ENCODE measurements at regions not wholly inside any gene's neighbourhood (a gene's known extent, or its start where the extent isn't known, plus 50 kb on each side); places are given as distances from the start of the nearest gene placed in this dataset.
A peak's percentile ranks its signal among the peaks of the same experiment; 100 is the strongest.

DNA sequence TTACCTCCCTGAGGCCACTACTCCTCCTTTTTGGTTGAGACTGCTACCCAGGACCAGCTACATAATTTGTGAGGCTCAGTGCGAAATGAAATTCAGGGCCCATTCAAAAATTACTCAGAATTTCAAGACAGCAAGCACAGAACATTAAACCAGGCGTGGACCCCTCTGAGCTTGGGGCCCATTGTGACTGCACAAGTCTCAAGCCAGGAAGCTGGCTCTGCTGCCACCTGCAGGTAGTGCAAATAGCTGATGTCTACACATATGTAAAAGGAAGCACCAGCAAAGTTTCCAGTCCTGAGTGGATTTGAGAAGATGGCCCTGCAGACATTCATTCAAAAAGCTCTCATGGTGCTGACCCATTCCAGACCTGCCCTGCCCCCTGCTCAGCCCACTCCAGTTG lies 213.4 kb upstream of the LNX1 start:
- Mint-ChIP-seq H3K36me3 (ENCODE audit: low read depth) (no peaks in the 10 kb centered on the region), H3K27me3 (ENCODE audit: insufficient read depth, low read depth, poor library complexity) (peaks cover 1% of the 10 kb centered on the region), H3K4me3 (no peak overlapping the region), H3K27ac (no peak overlapping the region), H3K9me3 (no peaks in the 10 kb centered on the region), H3K4me1 (no peaks in the 10 kb centered on the region)
- TF ChIP-seq CTCF (conservative IDR thresholded peaks at IDR 0.05; ENCODE audit: low read depth in 2 of 2) (peak; percentile 70 to 75), ETS1 (IDR thresholded peaks at IDR 0.05) (no peak)
- Histone ChIP-seq H3K4me1 (ENCODE audit: insufficient read depth) (no peaks in the 10 kb centered on the region), H3K36me3 (ENCODE audit: insufficient read depth) (no peaks in the 10 kb centered on the region), H3K79me2 (replicated peaks; ENCODE audit: insufficient read depth) (no peaks in the 10 kb centered on the region), H3K9me2 (ENCODE audit: insufficient read depth) (0 out of 2 replicates have a peak, but pooled peaks cover 10% of the 10 kb centered on the region), H3F3A (replicated peaks; ENCODE audit: low read depth) (no peaks in the 10 kb centered on the region), H3K4me2 (no peak overlapping the region), H3K27me3 (ENCODE audit: insufficient read depth) (no peaks in the 10 kb centered on the region), H3K4me3 (no peak overlapping the region), H4K20me1 (replicated peaks; ENCODE audit: insufficient read depth) (no peaks in the 10 kb centered on the region), H3K27ac (ENCODE audit: low read depth) (no peak overlapping the region), H2AFZ (no peak overlapping the region; the same call in 1 of the 2 replicates)
- DNase-seq (ENCODE audit: low spot score) = peak; percentile 64
- ATAC-seq = peak; percentile 80

DNA sequence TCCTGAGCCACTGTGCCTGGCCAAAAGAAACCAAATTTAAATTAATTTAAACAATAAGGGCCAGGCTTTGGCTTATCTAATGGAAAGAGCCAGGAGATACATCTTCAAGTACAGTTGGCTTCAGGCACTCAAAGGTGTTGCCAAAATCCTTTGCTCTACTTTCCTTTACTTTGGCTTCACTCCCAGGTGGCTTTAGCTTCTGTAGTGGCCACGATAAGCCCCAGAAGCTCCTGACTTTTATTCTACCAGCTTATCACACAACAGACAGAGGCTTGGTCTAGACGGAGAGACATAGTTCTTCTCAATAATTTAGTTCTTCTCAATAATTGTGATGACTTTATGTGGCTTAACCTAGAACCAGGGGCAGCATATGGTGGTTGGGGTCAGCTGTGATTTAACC lies 211.2 kb upstream of the LNX1 start:
- H3K27me3 ChIP-seq (ENCODE audit: insufficient read depth) = no peaks in the 10 kb centered on the region
- Mint-ChIP-seq H3K27me3 (ENCODE audit: insufficient read depth, low read depth, poor library complexity) (peaks cover 1% of the 10 kb centered on the region), H3K4me3 (no peak overlapping the region), H3K27ac (no peak overlapping the region), H3K9me3 (no peaks in the 10 kb centered on the region), H3K36me3 (ENCODE audit: low read depth) (no peaks in the 10 kb centered on the region), H3K4me1 (no peaks in the 10 kb centered on the region)
- H3F3A ChIP-seq (replicated peaks; ENCODE audit: low read depth) = no peaks in the 10 kb centered on the region
- H3K36me3 ChIP-seq (ENCODE audit: insufficient read depth) = no peaks in the 10 kb centered on the region
- no peaks in the 10 kb centered on the region for H3K79me2 ChIP-seq (replicated peaks; ENCODE audit: insufficient read depth)
- no peak for ATAC-seq
- no peaks in the 10 kb centered on the region for H4K20me1 ChIP-seq (replicated peaks; ENCODE audit: insufficient read depth)
- no peak overlapping the region for H3K4me3 ChIP-seq
- H3K27ac ChIP-seq (ENCODE audit: low read depth) = no peak overlapping the region
- no peaks in the 10 kb centered on the region for H3K4me1 ChIP-seq (ENCODE audit: insufficient read depth)
- 0 out of 2 replicates have a peak, but pooled peaks cover 10% of the 10 kb centered on the region for H3K9me2 ChIP-seq (ENCODE audit: insufficient read depth)
- no peak overlapping the region for H2AFZ ChIP-seq
- TF ChIP-seq, protein P1, sequence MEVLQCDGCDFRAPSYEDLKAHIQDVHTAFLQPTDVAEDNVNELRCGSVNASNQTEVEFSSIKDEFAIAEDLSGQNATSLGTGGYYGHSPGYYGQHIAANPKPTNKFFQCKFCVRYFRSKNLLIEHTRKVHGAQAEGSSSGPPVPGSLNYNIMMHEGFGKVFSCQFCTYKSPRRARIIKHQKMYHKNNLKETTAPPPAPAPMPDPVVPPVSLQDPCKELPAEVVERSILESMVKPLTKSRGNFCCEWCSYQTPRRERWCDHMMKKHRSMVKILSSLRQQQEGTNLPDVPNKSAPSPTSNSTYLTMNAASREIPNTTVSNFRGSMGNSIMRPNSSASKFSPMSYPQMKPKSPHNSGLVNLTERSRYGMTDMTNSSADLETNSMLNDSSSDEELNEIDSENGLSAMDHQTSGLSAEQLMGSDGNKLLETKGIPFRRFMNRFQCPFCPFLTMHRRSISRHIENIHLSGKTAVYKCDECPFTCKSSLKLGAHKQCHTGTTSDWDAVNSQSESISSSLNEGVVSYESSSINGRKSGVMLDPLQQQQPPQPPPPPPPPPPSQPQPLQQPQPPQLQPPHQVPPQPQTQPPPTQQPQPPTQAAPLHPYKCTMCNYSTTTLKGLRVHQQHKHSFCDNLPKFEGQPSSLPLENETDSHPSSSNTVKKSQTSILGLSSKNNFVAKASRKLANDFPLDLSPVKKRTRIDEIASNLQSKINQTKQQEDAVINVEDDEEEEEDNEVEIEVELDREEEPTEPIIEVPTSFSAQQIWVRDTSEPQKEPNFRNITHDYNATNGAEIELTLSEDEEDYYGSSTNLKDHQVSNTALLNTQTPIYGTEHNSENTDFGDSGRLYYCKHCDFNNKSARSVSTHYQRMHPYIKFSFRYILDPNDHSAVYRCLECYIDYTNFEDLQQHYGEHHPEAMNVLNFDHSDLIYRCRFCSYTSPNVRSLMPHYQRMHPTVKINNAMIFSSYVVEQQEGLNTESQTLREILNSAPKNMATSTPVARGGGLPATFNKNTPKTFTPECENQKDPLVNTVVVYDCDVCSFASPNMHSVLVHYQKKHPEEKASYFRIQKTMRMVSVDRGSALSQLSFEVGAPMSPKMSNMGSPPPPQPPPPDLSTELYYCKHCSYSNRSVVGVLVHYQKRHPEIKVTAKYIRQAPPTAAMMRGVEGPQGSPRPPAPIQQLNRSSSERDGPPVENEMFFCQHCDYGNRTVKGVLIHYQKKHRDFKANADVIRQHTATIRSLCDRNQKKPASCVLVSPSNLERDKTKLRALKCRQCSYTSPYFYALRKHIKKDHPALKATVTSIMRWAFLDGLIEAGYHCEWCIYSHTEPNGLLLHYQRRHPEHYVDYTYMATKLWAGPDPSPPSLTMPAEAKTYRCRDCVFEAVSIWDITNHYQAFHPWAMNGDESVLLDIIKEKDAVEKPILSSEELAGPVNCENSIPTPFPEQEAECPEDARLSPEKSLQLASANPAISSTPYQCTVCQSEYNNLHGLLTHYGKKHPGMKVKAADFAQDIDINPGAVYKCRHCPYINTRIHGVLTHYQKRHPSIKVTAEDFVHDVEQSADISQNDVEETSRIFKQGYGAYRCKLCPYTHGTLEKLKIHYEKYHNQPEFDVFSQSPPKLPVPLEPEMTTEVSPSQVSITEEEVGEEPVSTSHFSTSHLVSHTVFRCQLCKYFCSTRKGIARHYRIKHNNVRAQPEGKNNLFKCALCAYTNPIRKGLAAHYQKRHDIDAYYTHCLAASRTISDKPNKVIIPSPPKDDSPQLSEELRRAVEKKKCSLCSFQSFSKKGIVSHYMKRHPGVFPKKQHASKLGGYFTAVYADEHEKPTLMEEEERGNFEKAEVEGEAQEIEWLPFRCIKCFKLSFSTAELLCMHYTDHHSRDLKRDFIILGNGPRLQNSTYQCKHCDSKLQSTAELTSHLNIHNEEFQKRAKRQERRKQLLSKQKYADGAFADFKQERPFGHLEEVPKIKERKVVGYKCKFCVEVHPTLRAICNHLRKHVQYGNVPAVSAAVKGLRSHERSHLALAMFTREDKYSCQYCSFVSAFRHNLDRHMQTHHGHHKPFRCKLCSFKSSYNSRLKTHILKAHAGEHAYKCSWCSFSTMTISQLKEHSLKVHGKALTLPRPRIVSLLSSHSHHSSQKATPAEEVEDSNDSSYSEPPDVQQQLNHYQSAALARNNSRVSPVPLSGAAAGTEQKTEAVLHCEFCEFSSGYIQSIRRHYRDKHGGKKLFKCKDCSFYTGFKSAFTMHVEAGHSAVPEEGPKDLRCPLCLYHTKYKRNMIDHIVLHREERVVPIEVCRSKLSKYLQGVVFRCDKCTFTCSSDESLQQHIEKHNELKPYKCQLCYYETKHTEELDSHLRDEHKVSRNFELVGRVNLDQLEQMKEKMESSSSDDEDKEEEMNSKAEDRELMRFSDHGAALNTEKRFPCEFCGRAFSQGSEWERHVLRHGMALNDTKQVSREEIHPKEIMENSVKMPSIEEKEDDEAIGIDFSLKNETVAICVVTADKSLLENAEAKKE (CRISPR knock-in tag; IDR thresholded peaks at IDR 0.05) = no peak
- no peak for TF ChIP-seq EZH2 (IDR thresholded peaks at IDR 0.05; ENCODE audit: low read depth, unreplicated experiment)
- no peak for TF ChIP-seq CTCF (conservative IDR thresholded peaks at IDR 0.05; ENCODE audit: low read depth in 2 of 2)
- TF ChIP-seq POLR2AphosphoS5 (IDR thresholded peaks at IDR 0.05; ENCODE audit: low read depth) = no peak
- no peak for TF ChIP-seq ZNF331 (CRISPR knock-in tag; IDR thresholded peaks at IDR 0.05; ENCODE audit: low read depth)
- no peak for DNase-seq (ENCODE audit: low spot score)
- H3K4me2 ChIP-seq = no peak overlapping the region

All from GM23338 (cell line).